ENCODE measurements at regions not wholly inside any gene's neighbourhood (a gene's known extent, or its start where the extent isn't known, plus 50 kb on each side); places are given as distances from the start of the nearest gene placed in this dataset.

- H3K27ac ChIP-seq (ENCODE audit: low read depth in 2 of 2, low read length in 2 of 2) = no peak overlapping the region
- FAIRE-seq = no peak
These were observed 639.3 kb downstream of the BRINP1 start for GRCh38 chr9:118729981-118730380.

GRCh38 chr9:118732998-118733397, 636.2 kb downstream of the BRINP1 start:
- no peaks in the 10 kb centered on the region for H3K27me3 ChIP-seq (ENCODE audit: control insufficient read depth, insufficient read depth, low read length)
- H3K36me3 ChIP-seq (ENCODE audit: control insufficient read depth in 2 of 3, insufficient read depth in 3 of 3, low read length in 3 of 3) = no peaks in the 10 kb centered on the region
- no peak overlapping the region for H3K27ac ChIP-seq (ENCODE audit: low read depth in 2 of 2, low read length in 2 of 2)
- no peak overlapping the region for H3K9ac ChIP-seq (ENCODE audit: low read length in 3 of 3)
- intact Hi-C loops (cut with DNase I) = no loop called here
- DNase-seq (no peak), FAIRE-seq (no peak)
- H3K4me3 ChIP-seq (ENCODE audit: low read length in 3 of 3) = no peak overlapping the region
- no peaks in the 10 kb centered on the region for H3K4me1 ChIP-seq (ENCODE audit: control insufficient read depth in 2 of 3, insufficient read depth in 2 of 3, low read depth in 1 of 3, low read length in 3 of 3)
- H3K9me3 ChIP-seq (ENCODE audit: control insufficient read depth in 2 of 3, insufficient read depth in 1 of 3, low read length in 3 of 3) = peaks cover 0 to 15% (median 0%) of the 10 kb centered on the region in 3 donors
- TF ChIP-seq CTCF (IDR thresholded peaks at IDR 0.05; ENCODE audit: borderline replicate concordance, extremely low read depth, insufficient read depth) = no peak

More at GRCh38 chr9:118729981-118730380, 639.3 kb downstream of the BRINP1 start:
- H3K4me1 ChIP-seq (ENCODE audit: control insufficient read depth in 2 of 3, insufficient read depth in 2 of 3, low read depth in 1 of 3, low read length in 3 of 3) = no peaks in the 10 kb centered on the region
- no peaks in the 10 kb centered on the region for H3K9me3 ChIP-seq (ENCODE audit: control insufficient read depth in 2 of 3, insufficient read depth in 1 of 3, low read length in 3 of 3)
- no peak for DNase-seq
- no peak overlapping the region for H3K4me3 ChIP-seq (ENCODE audit: low read length in 3 of 3)
- no peaks in the 10 kb centered on the region for H3K27me3 ChIP-seq (ENCODE audit: control insufficient read depth, insufficient read depth, low read length)
- intact Hi-C loops (cut with DNase I) = no loop called here
- no peaks in the 10 kb centered on the region for H3K36me3 ChIP-seq (ENCODE audit: control insufficient read depth in 2 of 3, insufficient read depth in 3 of 3, low read length in 3 of 3)
- no peak for TF ChIP-seq CTCF (IDR thresholded peaks at IDR 0.05; ENCODE audit: borderline replicate concordance, extremely low read depth, insufficient read depth)
- H3K9ac ChIP-seq (ENCODE audit: low read length in 3 of 3) = no peak overlapping the region

GRCh38 chr9:118734696-118735095, 634.5 kb downstream of the BRINP1 start:
- H3K9ac ChIP-seq (ENCODE audit: low read length in 3 of 3) = no peak overlapping the region
- no peaks in the 10 kb centered on the region for H3K4me1 ChIP-seq (ENCODE audit: control insufficient read depth in 2 of 3, insufficient read depth in 2 of 3, low read depth in 1 of 3, low read length in 3 of 3)
- intact Hi-C loops (cut with DNase I) = no loop called here
- DNase-seq (no peak), FAIRE-seq (no peak)
- no peaks in the 10 kb centered on the region for H3K27me3 ChIP-seq (ENCODE audit: control insufficient read depth, insufficient read depth, low read length)
- peaks cover 0 to 15% (median 0%) of the 10 kb centered on the region in 3 donors for H3K9me3 ChIP-seq (ENCODE audit: control insufficient read depth in 2 of 3, insufficient read depth in 1 of 3, low read length in 3 of 3)
- no peak for TF ChIP-seq CTCF (IDR thresholded peaks at IDR 0.05; ENCODE audit: borderline replicate concordance, extremely low read depth, insufficient read depth)
- no peak overlapping the region for H3K27ac ChIP-seq (ENCODE audit: low read depth in 2 of 2, low read length in 2 of 2)
- H3K4me3 ChIP-seq (ENCODE audit: low read length in 3 of 3) = no peak overlapping the region
- H3K36me3 ChIP-seq (ENCODE audit: control insufficient read depth in 2 of 3, insufficient read depth in 3 of 3, low read length in 3 of 3) = no peaks in the 10 kb centered on the region

GRCh38 chr9:118736406-118736805, 632.8 kb downstream of the BRINP1 start:
- no peak for TF ChIP-seq CTCF (IDR thresholded peaks at IDR 0.05; ENCODE audit: borderline replicate concordance, extremely low read depth, insufficient read depth)
- no peak for DNase-seq
- H3K9ac ChIP-seq (ENCODE audit: low read length in 3 of 3) = no peak overlapping the region
- no peaks in the 10 kb centered on the region for H3K36me3 ChIP-seq (ENCODE audit: control insufficient read depth in 2 of 3, insufficient read depth in 3 of 3, low read length in 3 of 3)
- FAIRE-seq = no peak
- no peaks in the 10 kb centered on the region for H3K27me3 ChIP-seq (ENCODE audit: control insufficient read depth, insufficient read depth, low read length)
- H3K9me3 ChIP-seq (ENCODE audit: control insufficient read depth in 2 of 3, insufficient read depth in 1 of 3, low read length in 3 of 3) = peaks cover 0 to 15% (median 0%) of the 10 kb centered on the region in 3 donors
- H3K4me3 ChIP-seq (ENCODE audit: low read length in 3 of 3) = no peak overlapping the region
- H3K27ac ChIP-seq (ENCODE audit: low read depth in 2 of 2, low read length in 2 of 2) = no peak overlapping the region
- no peaks in the 10 kb centered on the region for H3K4me1 ChIP-seq (ENCODE audit: control insufficient read depth in 2 of 3, insufficient read depth in 2 of 3, low read depth in 1 of 3, low read length in 3 of 3)
- intact Hi-C loops (cut with DNase I) = no loop called here
